MM.1S (cell line): ENCODE measurements at regions not wholly inside any gene's neighbourhood (a gene's known extent, or its start where the extent isn't known, plus 50 kb on each side); places are given as distances from the start of the nearest gene placed in this dataset.

Source experiments
- DNase-seq: peaks from one replicate; pipeline ENCODE4 v3.0.0-alpha.2; 2015
- H2AFZ ChIP-seq: fragments of 300-600 bp; sonication (generic); 2 replicates; pipeline ENCODE4 v1.6.0; 2016; ENCODE audit warnings: antibody characterized with exemption, low read length
- H3F3A ChIP-seq: fragments of 300-600 bp; sonication (generic); 2 replicates; pipeline ENCODE4 v1.6.1; 2016; ENCODE audit warnings: mild to moderate bottlenecking, antibody characterized with exemption, low read length, moderate library complexity, mixed read lengths; ENCODE audit not compliant: insufficient read depth
- H3K27ac ChIP-seq: fragments of 300-600 bp; sonication (generic); 2 replicates; pipeline ENCODE4 v1.5.1; 2016; ENCODE audit warnings: mild to moderate bottlenecking, low read length
- H3K27me3 ChIP-seq: fragments of 300-600 bp; sonication (generic); replicated peaks from 2 replicates; pipeline ENCODE4 v1.6.0; 2016; ENCODE audit warnings: low read length; ENCODE audit not compliant: insufficient read depth
- H3K36me3 ChIP-seq: fragments of 300-600 bp; sonication (generic); replicated peaks from 2 replicates; pipeline ENCODE4 v1.6.1; 2016; ENCODE audit warnings: mild to moderate bottlenecking, low read length, mixed read lengths; ENCODE audit not compliant: insufficient read depth
- H3K4me1 ChIP-seq: fragments of 300-600 bp; sonication (generic); 2 replicates; pipeline ENCODE4 v1.6.1; 2016; ENCODE audit warnings: low read length, mixed read lengths
- H3K4me2 ChIP-seq: fragments of 300-600 bp; sonication (generic); 2 replicates; pipeline ENCODE4 v1.6.0; 2016; ENCODE audit warnings: low read depth, low read length
- H3K4me3 ChIP-seq: fragments of 300-600 bp; sonication (generic); 2 replicates; pipeline ENCODE4 v1.5.1; 2016; ENCODE audit warnings: low read length, mixed read lengths
- H3K79me2 ChIP-seq: fragments of 300-600 bp; sonication (generic); 2 replicates; pipeline ENCODE4 v1.6.1; 2016; ENCODE audit warnings: mixed run types, low read length, mixed read lengths
- H3K9ac ChIP-seq: fragments of 300-600 bp; sonication (generic); 2 replicates; pipeline ENCODE4 v1.6.1; 2016; ENCODE audit warnings: low read length, mixed read lengths
- H3K9me2 ChIP-seq: fragments of 300-600 bp; sonication (generic); replicated peaks from 2 replicates; pipeline ENCODE4 v1.6.1; 2016; ENCODE audit warnings: mild to moderate bottlenecking, low read length, mixed read lengths; ENCODE audit not compliant: insufficient read depth
- H3K9me3 ChIP-seq: fragments of 300-600 bp; sonication (generic); replicated peaks from 2 replicates; pipeline ENCODE4 v1.6.1; 2016; ENCODE audit warnings: mild to moderate bottlenecking, low read length, mixed read lengths; ENCODE audit not compliant: insufficient read depth
- H4K20me1 ChIP-seq: fragments of 300-600 bp; sonication (generic); 2 replicates; pipeline ENCODE4 v1.6.1; 2016; ENCODE audit warnings: mild to moderate bottlenecking, low read length, moderate library complexity, mixed read lengths; ENCODE audit not compliant: insufficient read depth
- CTCF ChIP-seq: fragments of 300-600 bp; sonication (generic); IDR thresholded peaks from 2 replicates; pipeline ENCODE4 v1.5.1; 2016; ENCODE audit warnings: antibody characterized with exemption, low read length, mixed read lengths
- EZH2 ChIP-seq: fragments of 300-600 bp; sonication (generic); optimal IDR thresholded peaks from 2 replicates; pipeline ENCODE3; 2017; ENCODE audit warnings: low read depth, mild to moderate bottlenecking, antibody characterized with exemption, low read length, mixed read lengths
- EZH2phosphoT487 ChIP-seq: fragments of 300-600 bp; sonication (generic); IDR thresholded peaks from 2 replicates; pipeline ENCODE4 v1.6.1; 2018; ENCODE audit warnings: antibody characterized with exemption, low read length

- no peaks in the 10 kb centered on the region for H3K79me2 ChIP-seq
- TF ChIP-seq EZH2 (no peak), CTCF (no peak), EZH2phosphoT487 (no peak)
- no peaks in the 10 kb centered on the region for H3K9me3 ChIP-seq
- no peak overlapping the region for H3K27ac ChIP-seq
- no peaks in the 10 kb centered on the region for H3K9me2 ChIP-seq
- H3K27me3 ChIP-seq: no peaks in the 10 kb centered on the region
- no peak overlapping the region for H3K4me3 ChIP-seq
- no peak for DNase-seq
- no peaks in the 10 kb centered on the region for H3K4me1 ChIP-seq
- no peaks in the 10 kb centered on the region for H3F3A ChIP-seq
- H4K20me1 ChIP-seq: no peaks in the 10 kb centered on the region
- no peak overlapping the region for H3K9ac ChIP-seq
- no peaks in the 10 kb centered on the region for H3K36me3 ChIP-seq
- H2AFZ ChIP-seq: no peak overlapping the region
- H3K4me2 ChIP-seq: no peak overlapping the region
Observed at GRCh38 chr2:21333684-21334083, 209.9 kb downstream of the TDRD15 start.

- Histone ChIP-seq H3K9me2 (no peaks in the 10 kb centered on the region), H3K4me3 (no peak overlapping the region), H3K27me3 (no peaks in the 10 kb centered on the region), H3K9me3 (no peaks in the 10 kb centered on the region), H3F3A (no peaks in the 10 kb centered on the region), H3K36me3 (no peaks in the 10 kb centered on the region), H3K4me1 (no peaks in the 10 kb centered on the region), H3K9ac (no peak overlapping the region), H2AFZ (no peak overlapping the region), H3K27ac (no peak overlapping the region), H3K4me2 (no peak overlapping the region), H3K79me2 (no peaks in the 10 kb centered on the region), H4K20me1 (no peaks in the 10 kb centered on the region)
- TF ChIP-seq EZH2phosphoT487 (no peak), CTCF (no peak), EZH2 (no peak)
- DNase-seq: no peak
Observed at GRCh38 chr2:21346984-21347383, 223.2 kb downstream of the TDRD15 start.

- Histone ChIP-seq H3K4me1 (no peaks in the 10 kb centered on the region), H2AFZ (no peak overlapping the region), H3K79me2 (no peaks in the 10 kb centered on the region), H3K27ac (no peak overlapping the region), H3K9me2 (no peaks in the 10 kb centered on the region), H3K4me2 (no peak overlapping the region), H3F3A (no peaks in the 10 kb centered on the region), H3K27me3 (no peaks in the 10 kb centered on the region), H3K9me3 (no peaks in the 10 kb centered on the region), H3K36me3 (no peaks in the 10 kb centered on the region), H3K4me3 (no peak overlapping the region), H4K20me1 (no peaks in the 10 kb centered on the region), H3K9ac (no peak overlapping the region)
- no peak for DNase-seq
- TF ChIP-seq EZH2phosphoT487 (no peak), CTCF (no peak), EZH2 (no peak)
Observed at GRCh38 chr2:21353879-21354679, 230.3 kb downstream of the TDRD15 start.
